CD4-positive, alpha-beta T cell (primary cell): ENCODE measurements at regions not wholly inside any gene's neighbourhood (a gene's known extent, or its start where the extent isn't known, plus 50 kb on each side); places are given as distances from the start of the nearest gene placed in this dataset.

ENCODE experiments used
- ATAC-seq: fragments of 200-7000 bp; cut with Tn5 transposase; one replicate; pipeline ENCODE4 v1.10.0; 2022; ENCODE audit warnings: mild to moderate bottlenecking; ENCODE audit not compliant: poor library complexity
- CTCF ChIA-PET: fragments of 350-600 bp; sonication (Branson Sonifier 250); formaldehyde crosslinking; loops from one replicate; lab custom pipeline; 2021; ENCODE audit warnings: antibody characterized with exemption, inconsistent platforms; lab: Charles Lee
- POLR2A ChIA-PET: fragments of 350-600 bp; sonication (Branson Sonifier 250); formaldehyde crosslinking; loops from one replicate; lab custom pipeline; 2021; ENCODE audit warnings: antibody characterized with exemption, inconsistent platforms; lab: Charles Lee
- DNase-seq, 14 experiments: peaks; one replicate each; pipeline ENCODE4 v3.0.0-alpha.2; 2013 to 2020; ENCODE audit warnings: mixed read lengths in 2 of 14
- H3K27ac ChIP-seq, 2 donors: one replicate each; pipeline versions ENCODE4 v1.5.1 to v1.7.0; 2013; ENCODE audit warnings: low read length in 2 of 2, low read depth in 1 of 2, mild to moderate bottlenecking in 1 of 2
- H3K27me3 ChIP-seq, 2 experiments: 1 replicate in 1 of 2; 2 replicates in 1 of 2; pipeline versions ENCODE4 v1.6.1 to v1.7.0; 2013; ENCODE audit warnings: low read length in 2 of 2, control low read depth in 1 of 2, mild to moderate bottlenecking in 1 of 2, moderate library complexity in 1 of 2; ENCODE audit not compliant: insufficient read depth in 2 of 2, control insufficient read depth in 1 of 2
- H3K36me3 ChIP-seq: one replicate; pipeline ENCODE4 v1.6.1; 2013; ENCODE audit warnings: low read length, control low read depth; ENCODE audit not compliant: insufficient read depth
- H3K4me1 ChIP-seq: one replicate; pipeline ENCODE4 v1.6.1; 2013; ENCODE audit warnings: low read length, control low read depth; ENCODE audit not compliant: insufficient read depth
- H3K4me3 ChIP-seq: one replicate; pipeline ENCODE4 v1.5.1; 2013; ENCODE audit warnings: mild to moderate bottlenecking, low read length, moderate library complexity
- H3K9me3 ChIP-seq, 2 experiments: 1 replicate in 1 of 2; 2 replicates in 1 of 2; pipeline versions ENCODE4 v1.6.1 to v1.7.0; 2013; ENCODE audit warnings: low read length in 2 of 2, mild to moderate bottlenecking in 2 of 2, control low read depth in 1 of 2, moderate library complexity in 1 of 2; ENCODE audit not compliant: control insufficient read depth in 1 of 2, insufficient read depth in 1 of 2
- H3K27ac Mint-ChIP-seq: one replicate; pipeline ENCODE4 v1.8.0; 2020; ENCODE audit warnings: mixed read lengths
- H3K27me3 Mint-ChIP-seq: one replicate; pipeline ENCODE4 v1.8.0; 2021; ENCODE audit warnings: mixed read lengths
- H3K36me3 Mint-ChIP-seq: one replicate; pipeline ENCODE4 v1.8.0; 2021; ENCODE audit warnings: low read depth, mixed read lengths
- H3K4me1 Mint-ChIP-seq: one replicate; pipeline ENCODE4 v1.8.0; 2021; ENCODE audit warnings: low read depth, mixed read lengths
- H3K4me3 Mint-ChIP-seq: one replicate; pipeline ENCODE4 v1.8.0; 2020; ENCODE audit warnings: mild to moderate bottlenecking, mixed read lengths
- H3K9me3 Mint-ChIP-seq: one replicate; pipeline ENCODE4 v1.8.0; 2020; ENCODE audit warnings: mixed read lengths
- intact Hi-C, 2 experiments: fragments of 100-400 bp; cut with DNase I in 1 of 2; cut with micrococcal nuclease in 1 of 2; formaldehyde crosslinking; loops; one replicate each; pipeline versions ENCODE4 v1.15.1 to v1.9.0; 2023 to 2025; cut with DNase I, micrococcal nuclease
- TF ChIP-seq, protein P1 (sequence below): fragments of 200-600 bp; IDR thresholded peaks from one replicate; pipeline ENCODE4 v1.8.0; 2022; ENCODE audit warnings: antibody characterized with exemption, mild to moderate bottlenecking

DNA sequence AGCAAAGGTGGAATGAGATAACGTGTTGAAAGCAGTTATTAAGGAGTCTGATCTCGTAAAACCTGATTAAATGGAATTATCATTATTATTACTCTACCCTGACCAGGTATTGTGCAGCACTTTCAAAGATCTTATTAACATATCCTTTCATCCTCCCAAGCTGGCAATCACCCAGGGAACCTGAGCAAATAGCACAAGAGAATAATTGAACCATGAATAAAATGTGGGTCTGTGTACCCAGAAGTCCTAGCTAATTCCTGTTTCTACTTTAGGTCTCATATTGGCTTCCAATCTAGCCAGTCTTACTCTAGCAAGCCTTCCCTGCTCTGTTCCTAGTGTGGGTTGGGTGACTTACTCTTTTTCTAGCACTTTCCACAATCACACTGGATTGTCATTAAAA is 162.2 kb upstream of the STK32A start:
- ATAC-seq, result no peak
- Mint-ChIP-seq H3K4me3 (no peak overlapping the region), H3K36me3 (no peaks in the 10 kb centered on the region), H3K27me3 (peaks cover 8% of the 10 kb centered on the region), H3K9me3 (no peaks in the 10 kb centered on the region), H3K4me1 (no peaks in the 10 kb centered on the region), H3K27ac (no peak overlapping the region)
- no peak overlapping the region for H3K27ac ChIP-seq
- H3K9me3 ChIP-seq, result no peaks in the 10 kb centered on the region
- POLR2A ChIA-PET, result no interaction called here
- H3K4me3 ChIP-seq, result no peak overlapping the region
- CTCF ChIA-PET, result no interaction called here
- no peaks in the 10 kb centered on the region for H3K4me1 ChIP-seq
- DNase-seq, result no peak
- no peaks in the 10 kb centered on the region for H3K36me3 ChIP-seq
- intact Hi-C loops, result no loop called here
- H3K27me3 ChIP-seq, result no peaks in the 10 kb centered on the region
- TF ChIP-seq, protein P1, sequence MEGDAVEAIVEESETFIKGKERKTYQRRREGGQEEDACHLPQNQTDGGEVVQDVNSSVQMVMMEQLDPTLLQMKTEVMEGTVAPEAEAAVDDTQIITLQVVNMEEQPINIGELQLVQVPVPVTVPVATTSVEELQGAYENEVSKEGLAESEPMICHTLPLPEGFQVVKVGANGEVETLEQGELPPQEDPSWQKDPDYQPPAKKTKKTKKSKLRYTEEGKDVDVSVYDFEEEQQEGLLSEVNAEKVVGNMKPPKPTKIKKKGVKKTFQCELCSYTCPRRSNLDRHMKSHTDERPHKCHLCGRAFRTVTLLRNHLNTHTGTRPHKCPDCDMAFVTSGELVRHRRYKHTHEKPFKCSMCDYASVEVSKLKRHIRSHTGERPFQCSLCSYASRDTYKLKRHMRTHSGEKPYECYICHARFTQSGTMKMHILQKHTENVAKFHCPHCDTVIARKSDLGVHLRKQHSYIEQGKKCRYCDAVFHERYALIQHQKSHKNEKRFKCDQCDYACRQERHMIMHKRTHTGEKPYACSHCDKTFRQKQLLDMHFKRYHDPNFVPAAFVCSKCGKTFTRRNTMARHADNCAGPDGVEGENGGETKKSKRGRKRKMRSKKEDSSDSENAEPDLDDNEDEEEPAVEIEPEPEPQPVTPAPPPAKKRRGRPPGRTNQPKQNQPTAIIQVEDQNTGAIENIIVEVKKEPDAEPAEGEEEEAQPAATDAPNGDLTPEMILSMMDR, result no peak

DNA sequence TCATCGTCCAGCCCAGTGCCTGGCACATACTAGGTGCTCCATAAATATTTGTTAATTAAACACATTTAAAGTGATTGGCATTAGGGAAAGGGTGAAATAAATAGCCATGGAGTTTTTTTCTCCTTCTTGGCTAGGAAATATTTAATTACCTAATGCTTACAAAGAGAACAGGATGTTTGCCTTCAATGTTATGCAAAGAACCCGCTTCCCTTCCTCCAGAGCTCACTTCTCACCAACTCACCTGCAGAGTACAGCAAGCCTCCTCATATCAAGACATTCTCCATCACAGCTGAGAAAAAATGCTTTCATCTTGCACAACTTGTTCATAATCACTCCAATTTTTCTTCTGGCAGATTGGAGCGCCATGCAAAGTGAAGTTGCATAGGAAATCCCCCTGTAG is 161.7 kb upstream of the STK32A start:
- Histone ChIP-seq H3K4me1 (no peaks in the 10 kb centered on the region), H3K36me3 (no peaks in the 10 kb centered on the region), H3K4me3 (no peak overlapping the region), H3K27ac (no peak overlapping the region), H3K9me3 (no peaks in the 10 kb centered on the region), H3K27me3 (no peaks in the 10 kb centered on the region)
- ChIA-PET POLR2A (no interaction called here), CTCF (no interaction called here)
- Mint-ChIP-seq H3K27me3 (peaks cover 8% of the 10 kb centered on the region), H3K27ac (no peak overlapping the region), H3K4me1 (no peaks in the 10 kb centered on the region), H3K9me3 (no peaks in the 10 kb centered on the region), H3K36me3 (no peaks in the 10 kb centered on the region), H3K4me3 (no peak overlapping the region)
- DNase-seq (no peak), ATAC-seq (no peak)
- TF ChIP-seq, protein P1, result no peak
- intact Hi-C loops, result no loop called here

DNA sequence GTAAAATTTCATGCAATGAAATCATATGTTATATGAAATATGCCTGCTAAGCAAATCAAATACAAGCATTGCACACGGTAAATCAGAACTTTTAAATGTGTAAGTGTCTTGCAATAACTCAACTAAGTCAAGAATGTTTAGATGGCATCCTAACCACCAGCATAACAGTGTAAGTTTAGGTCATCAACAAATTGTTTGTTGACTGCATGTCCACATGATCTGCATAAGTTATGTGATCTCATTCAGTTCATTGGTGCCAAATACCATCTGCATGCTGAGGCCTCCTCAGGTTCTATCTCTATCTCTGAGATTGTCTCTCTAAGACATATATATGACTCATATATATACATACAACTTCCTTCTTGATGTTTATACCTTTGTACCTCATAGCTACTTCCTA is 159.6 kb upstream of the STK32A start:
- CTCF ChIA-PET, result no interaction called here
- no peaks in the 10 kb centered on the region for H3K9me3 Mint-ChIP-seq
- H3K36me3 ChIP-seq, result no peaks in the 10 kb centered on the region
- no peaks in the 10 kb centered on the region for H3K9me3 ChIP-seq
- H3K4me3 ChIP-seq, result no peak overlapping the region
- H3K4me3 Mint-ChIP-seq, result no peak overlapping the region
- no peaks in the 10 kb centered on the region for H3K4me1 Mint-ChIP-seq
- intact Hi-C loops, result no loop called here
- no peak for ATAC-seq
- no peaks in the 10 kb centered on the region for H3K27me3 ChIP-seq
- TF ChIP-seq, protein P1, result no peak
- no peak overlapping the region for H3K27ac ChIP-seq
- no peak for DNase-seq
- POLR2A ChIA-PET, result no interaction called here
- peaks cover 8% of the 10 kb centered on the region for H3K27me3 Mint-ChIP-seq
- no peaks in the 10 kb centered on the region for H3K36me3 Mint-ChIP-seq
- H3K27ac Mint-ChIP-seq, result no peak overlapping the region
- H3K4me1 ChIP-seq, result no peaks in the 10 kb centered on the region
